H9 (cell line): ENCODE measurements at regions not wholly inside any gene's neighbourhood (a gene's known extent, or its start where the extent isn't known, plus 50 kb on each side); places are given as distances from the start of the nearest gene placed in this dataset.
"Not testable (repeated sequence)": the region's sequence is repeated elsewhere in the genome, so short reads cannot be mapped to it uniquely, and the experiment has no call there.

ENCODE experiments used
- DNase-seq: peaks from one replicate; pipeline ENCODE4 v3.0.0-alpha.2; 2017
- H2AFZ ChIP-seq: one replicate; pipeline ENCODE4 v1.6.1; 2013; ENCODE audit warnings: mild to moderate bottlenecking, low read length, control low read depth, moderate library complexity
- H2AK5ac ChIP-seq: 2 replicates; pipeline ENCODE4 v1.6.1; 2013; ENCODE audit warnings: low read length, control low read depth, mixed read lengths; ENCODE audit not compliant: insufficient read length
- H2BK120ac ChIP-seq: one replicate; pipeline ENCODE4 v1.6.1; 2013; ENCODE audit warnings: low read depth, mild to moderate bottlenecking, low read length, control low read depth, inconsistent platforms; ENCODE audit not compliant: poor library complexity, severe bottlenecking
- H2BK12ac ChIP-seq: 2 replicates; pipeline ENCODE4 v1.6.1; 2013; ENCODE audit warnings: low read length, control low read depth, mixed read lengths, low read depth; ENCODE audit not compliant: insufficient read length
- H2BK15ac ChIP-seq: 2 replicates; pipeline ENCODE4 v1.6.1; 2013; ENCODE audit warnings: low read depth, low read length, control low read depth
- H2BK20ac ChIP-seq: one replicate; pipeline ENCODE4 v1.6.1; 2013; ENCODE audit warnings: low read depth, mild to moderate bottlenecking, low read length, control low read depth, inconsistent platforms; ENCODE audit not compliant: poor library complexity, severe bottlenecking
- H2BK5ac ChIP-seq: 2 replicates; pipeline ENCODE4 v1.6.1; 2013; ENCODE audit warnings: low read length, control low read depth, mixed read lengths; ENCODE audit not compliant: insufficient read length
- H3K14ac ChIP-seq: 2 replicates; pipeline ENCODE4 v1.6.1; 2013; ENCODE audit warnings: low read length, control low read depth; ENCODE audit not compliant: insufficient read depth
- H3K18ac ChIP-seq: 2 replicates; pipeline ENCODE4 v1.6.1; 2013; ENCODE audit warnings: low read depth, mild to moderate bottlenecking, mixed read lengths, low read length, control low read depth; ENCODE audit not compliant: insufficient read length
- H3K23ac ChIP-seq: 2 replicates; pipeline ENCODE4 v1.6.1; 2013; ENCODE audit warnings: low read length, control low read depth, mixed read lengths, low read depth; ENCODE audit not compliant: insufficient read length
- H3K23me2 ChIP-seq: 2 replicates; pipeline ENCODE4 v1.6.1; 2013; ENCODE audit warnings: low read depth, mild to moderate bottlenecking, mixed read lengths, low read length, control low read depth; ENCODE audit not compliant: insufficient read length, poor library complexity, severe bottlenecking
- H3K27ac ChIP-seq: 2 replicates; pipeline ENCODE4 v1.5.1; 2013; ENCODE audit warnings: low read length, control low read depth, mixed read lengths, low read depth; ENCODE audit not compliant: insufficient read length
- H3K27me3 ChIP-seq: 2 replicates; pipeline ENCODE4 v1.6.1; 2013; ENCODE audit warnings: low read length, control low read depth, inconsistent platforms; ENCODE audit not compliant: insufficient read depth
- H3K4ac ChIP-seq: 2 replicates; pipeline ENCODE4 v1.6.1; 2013; ENCODE audit warnings: low read depth, mild to moderate bottlenecking, control low read depth, inconsistent platforms, low read length, moderate library complexity
- H3K4me1 ChIP-seq: 2 replicates; pipeline ENCODE4 v1.6.1; 2013; ENCODE audit warnings: low read length, control low read depth, inconsistent platforms; ENCODE audit not compliant: insufficient read depth
- H3K4me2 ChIP-seq: 2 replicates; pipeline ENCODE4 v1.6.1; 2013; ENCODE audit warnings: low read length, control low read depth, mixed read lengths; ENCODE audit not compliant: insufficient read length, insufficient read depth
- H3K56ac ChIP-seq: 2 replicates; pipeline ENCODE4 v1.6.1; 2013; ENCODE audit warnings: low read depth, mild to moderate bottlenecking, mixed read lengths, low read length, control low read depth; ENCODE audit not compliant: insufficient read length
- H3K79me1 ChIP-seq: 2 replicates; pipeline ENCODE4 v1.6.1; 2013; ENCODE audit warnings: low read depth, mild to moderate bottlenecking, moderate library complexity, low read length, control low read depth, inconsistent platforms; ENCODE audit not compliant: insufficient read depth, poor library complexity, severe bottlenecking
- H3K79me2 ChIP-seq: 2 replicates; pipeline ENCODE4 v1.6.1; 2013; ENCODE audit warnings: low read length, control low read depth, inconsistent platforms; ENCODE audit not compliant: insufficient read depth
- H3K9ac ChIP-seq: 2 replicates; pipeline ENCODE4 v1.6.1; 2013; ENCODE audit warnings: low read length, control low read depth, mixed read lengths; ENCODE audit not compliant: insufficient read length; ENCODE audit errors: extremely low read depth
- H3K9me3 ChIP-seq: one replicate; pipeline ENCODE4 v1.6.1; 2013; ENCODE audit warnings: low read depth, low read length, inconsistent platforms; ENCODE audit not compliant: control insufficient read depth
- H3T11ph ChIP-seq: one replicate; pipeline ENCODE4 v1.6.1; 2013; ENCODE audit warnings: mild to moderate bottlenecking, low read length, control low read depth, inconsistent platforms
- H4K20me1 ChIP-seq: one replicate; pipeline ENCODE4 v1.6.1; 2013; ENCODE audit not compliant: control insufficient read depth, insufficient read length, insufficient read depth
- H4K5ac ChIP-seq: 2 replicates; pipeline ENCODE4 v1.6.1; 2013; ENCODE audit warnings: low read depth, mild to moderate bottlenecking, mixed read lengths, low read length, control low read depth; ENCODE audit not compliant: insufficient read length
- H4K8ac ChIP-seq: replicated peaks from 2 replicates; pipeline ENCODE4 v1.6.1; 2013; ENCODE audit warnings: low read length, control low read depth, mixed read lengths, low read depth; ENCODE audit not compliant: insufficient read length
- H4K91ac ChIP-seq: 2 replicates; pipeline ENCODE4 v1.6.1; 2013; ENCODE audit warnings: low read depth, mild to moderate bottlenecking, moderate library complexity, mixed read lengths, low read length, control low read depth; ENCODE audit not compliant: insufficient read length
- H3K27ac Mint-ChIP-seq, 3 experiments: 2 replicates in 2 of 3; 3 replicates in 1 of 3; pipeline ENCODE4 v1.8.0; 2020 to 2021; ENCODE audit warnings: mixed read lengths in 3 of 3, mild to moderate bottlenecking in 1 of 3, moderate library complexity in 1 of 3
- H3K27me3 Mint-ChIP-seq: 2 replicates; pipeline ENCODE4 v1.8.0; 2021; ENCODE audit warnings: low read depth, mild to moderate bottlenecking, moderate library complexity, mixed read lengths
- H3K36me3 Mint-ChIP-seq, 3 experiments: 2 replicates in 2 of 3; 3 replicates in 1 of 3; pipeline ENCODE4 v1.8.0; 2020 to 2021; ENCODE audit warnings: low read depth in 3 of 3, mixed read lengths in 3 of 3; ENCODE audit not compliant: insufficient read depth in 1 of 3
- H3K4me1 Mint-ChIP-seq, 2 experiments: 2 replicates each; pipeline ENCODE4 v1.8.0; 2020; ENCODE audit warnings: mixed read lengths in 2 of 2
- H3K4me3 Mint-ChIP-seq, 2 experiments: 2 replicates in 1 of 2; 3 replicates in 1 of 2; pipeline ENCODE4 v1.8.0; 2020 to 2021; ENCODE audit warnings: mild to moderate bottlenecking in 2 of 2, mixed read lengths in 2 of 2, moderate library complexity in 1 of 2
- H3K9me3 Mint-ChIP-seq, 2 experiments: 2 replicates in 1 of 2; 3 replicates in 1 of 2; pipeline ENCODE4 v1.8.0; 2020; ENCODE audit warnings: mild to moderate bottlenecking in 2 of 2, mixed read lengths in 2 of 2, moderate library complexity in 1 of 2
- CTCF ChIP-seq: fragments of 200-600 bp; sonication (generic); conservative IDR thresholded peaks from 3 replicates; pipeline ENCODE4 v1.8.0; 2021; ENCODE audit warnings: antibody characterized with exemption, mild to moderate bottlenecking
- WGBS: extraction: QIAGEN DNeasy Blood & Tissue Kit; methylation state at CpG from one replicate; pipeline ENCODE4 v1.1.7; 2013; ENCODE audit warnings: missing lambda C conversion rate, low lambda C conversion rate, mixed read lengths; ENCODE audit not compliant: insufficient read length; ENCODE audit errors: extremely low coverage; 5-methylcytosine and 5-hydroxymethylcytosine counted together

GRCh38 chrX:66110112-66110511, 53.9 kb upstream of the HEPH start:
- Histone ChIP-seq H3K14ac (no peak overlapping the region), H3K9ac (no peak overlapping the region)

GRCh38 chrX:66107860-66108259, 56.2 kb upstream of the HEPH start:
- H2BK15ac ChIP-seq, H2BK120ac ChIP-seq, DNase-seq, H3K4ac ChIP-seq, H3K9me3 ChIP-seq, H4K8ac ChIP-seq, H4K91ac ChIP-seq, H4K20me1 ChIP-seq, H3K27ac Mint-ChIP-seq, H3K18ac ChIP-seq, H3K79me1 ChIP-seq, H2AK5ac ChIP-seq, H3T11ph ChIP-seq, H3K14ac ChIP-seq, H3K27me3 Mint-ChIP-seq, H3K27ac ChIP-seq, H3K23ac ChIP-seq, H3K36me3 Mint-ChIP-seq, H4K5ac ChIP-seq, H3K4me1 ChIP-seq, H3K27me3 ChIP-seq, H2BK20ac ChIP-seq, H3K79me2 ChIP-seq, H2BK12ac ChIP-seq, H3K4me3 Mint-ChIP-seq, H2AFZ ChIP-seq, H3K4me2 ChIP-seq, H3K4me1 Mint-ChIP-seq, H3K56ac ChIP-seq, H3K9ac ChIP-seq, H3K23me2 ChIP-seq, H2BK5ac ChIP-seq: not testable (repeated sequence)
- peaks cover 78% of the 10 kb centered on the region in 2 experiments for H3K9me3 Mint-ChIP-seq
- WGBS = no CpG with 5 or more reads among the region's 4 CpGs

More at GRCh38 chrX:66110112-66110511, 53.9 kb upstream of the HEPH start:
- Histone ChIP-seq H3K4me1 (no peaks in the 10 kb centered on the region), H2BK15ac (no peak overlapping the region), H3K27me3 (no peaks in the 10 kb centered on the region), H3K4ac (no peak overlapping the region), H3K23ac (no peak overlapping the region), H4K91ac (no peak overlapping the region), H3K18ac (no peak overlapping the region), H3K79me1 (no peaks in the 10 kb centered on the region), H3K56ac (no peak overlapping the region), H2BK120ac (no peak overlapping the region), H3K23me2 (no peaks in the 10 kb centered on the region), H2BK20ac (no peak overlapping the region), H3K4me2 (no peak overlapping the region), H3K27ac (no peak overlapping the region), H3K9me3 (no peaks in the 10 kb centered on the region), H2AFZ (no peak overlapping the region), H3K79me2 (no peaks in the 10 kb centered on the region), H4K5ac (no peak overlapping the region), H3T11ph (no peak overlapping the region), H4K20me1 (no peaks in the 10 kb centered on the region), H2BK12ac (no peak overlapping the region), H2BK5ac (no peak overlapping the region), H4K8ac (no peak overlapping the region), H2AK5ac (no peak overlapping the region)
- peak; percentile 20 for DNase-seq
- H3K27me3 Mint-ChIP-seq = no peaks in the 10 kb centered on the region
- peaks cover 0 to 5% (median 0%) of the 10 kb centered on the region in 3 experiments; a peak in 5 of 7 replicates for H3K36me3 Mint-ChIP-seq
- TF ChIP-seq CTCF = peak; percentile 67
- no peak overlapping the region for H3K4me3 Mint-ChIP-seq
- no peaks in the 10 kb centered on the region for H3K4me1 Mint-ChIP-seq
- no peak overlapping the region for H3K27ac Mint-ChIP-seq
- no CpG with 5 or more reads among the region's 3 CpGs for WGBS
- peaks cover 69 to 74% of the 10 kb centered on the region in 2 experiments for H3K9me3 Mint-ChIP-seq
